ENCODE measurements at regions not wholly inside any gene's neighbourhood (a gene's known extent, or its start where the extent isn't known, plus 50 kb on each side); places are given as distances from the start of the nearest gene placed in this dataset.

GRCh38 chr5:116361171-116361967 lies 213.3 kb downstream of the SEMA6A start:
- no peak for DNase-seq

DNA sequence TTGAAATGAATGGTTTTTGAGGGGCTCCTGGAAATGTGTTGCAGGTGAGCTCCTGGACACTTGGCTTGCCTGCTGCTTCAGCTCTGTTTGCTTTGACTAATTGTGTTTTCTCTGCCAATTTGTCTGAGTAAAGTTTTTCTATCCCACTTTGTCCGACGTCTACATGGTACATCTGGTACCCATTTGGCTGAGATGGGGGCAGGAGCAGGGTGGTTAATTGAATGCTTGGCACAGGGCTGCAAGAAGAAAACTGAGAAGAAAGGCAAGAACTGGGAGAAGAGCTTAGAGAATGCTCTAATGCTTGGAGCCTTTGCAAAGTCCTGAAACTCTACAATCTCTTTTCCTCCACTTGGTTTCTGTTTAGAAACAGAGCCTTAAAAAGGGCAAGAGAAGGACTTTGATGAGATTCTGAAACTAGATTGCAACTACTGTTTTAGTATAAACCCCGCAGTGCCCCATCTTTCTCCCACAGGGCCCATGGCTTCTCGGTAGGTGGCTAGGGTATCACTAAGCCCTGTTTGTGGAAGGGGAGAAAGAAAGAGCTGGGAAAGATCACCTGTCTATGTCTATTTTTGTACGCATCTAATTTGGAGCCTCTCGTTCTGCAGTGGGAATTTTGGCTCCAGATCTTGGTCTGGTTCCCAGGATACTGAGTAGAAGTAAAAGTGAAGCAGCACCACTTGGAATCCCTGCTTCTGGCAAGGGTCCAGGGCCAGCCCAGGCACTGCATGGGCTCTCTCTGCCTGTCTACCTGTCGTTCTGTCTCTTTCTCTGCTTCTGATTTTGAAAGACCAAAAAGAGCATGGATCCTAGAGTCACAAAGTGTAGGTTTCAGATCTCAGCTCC lies 214.4 kb downstream of the SEMA6A start:
- peak; percentile 75 for DNase-seq

- DNase-seq = no peak
Observed at GRCh38 chr5:116359592-116359991, 215.0 kb downstream of the SEMA6A start.

- no peak for DNase-seq
Observed at GRCh38 chr5:116358911-116359418, 215.7 kb downstream of the SEMA6A start.

DNA sequence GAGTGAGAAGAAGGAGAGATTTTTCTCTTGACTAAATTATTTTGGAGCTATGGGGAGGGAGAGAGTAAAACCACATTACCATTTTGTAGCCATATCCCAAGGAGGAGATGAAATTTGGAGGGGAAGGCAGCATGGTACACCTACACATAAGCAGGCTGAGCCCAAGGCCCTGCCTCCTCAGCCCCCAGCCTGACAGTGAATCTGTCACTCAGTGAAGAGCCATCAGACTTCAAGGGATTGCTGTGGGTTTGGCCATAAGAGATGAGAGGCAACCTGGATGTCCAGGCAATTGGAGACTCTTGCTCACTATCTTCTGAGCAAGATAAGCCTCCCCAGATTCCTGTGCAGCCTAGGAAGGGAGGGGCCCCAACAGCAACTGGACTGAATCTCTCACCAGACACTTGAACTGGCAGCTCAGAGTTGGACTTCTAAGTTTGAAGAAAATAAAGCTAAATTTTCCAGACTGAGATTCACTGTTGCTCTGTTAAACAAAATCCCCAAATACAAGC lies 216.6 kb downstream of the SEMA6A start:
- DNase-seq = no peak

DNA sequence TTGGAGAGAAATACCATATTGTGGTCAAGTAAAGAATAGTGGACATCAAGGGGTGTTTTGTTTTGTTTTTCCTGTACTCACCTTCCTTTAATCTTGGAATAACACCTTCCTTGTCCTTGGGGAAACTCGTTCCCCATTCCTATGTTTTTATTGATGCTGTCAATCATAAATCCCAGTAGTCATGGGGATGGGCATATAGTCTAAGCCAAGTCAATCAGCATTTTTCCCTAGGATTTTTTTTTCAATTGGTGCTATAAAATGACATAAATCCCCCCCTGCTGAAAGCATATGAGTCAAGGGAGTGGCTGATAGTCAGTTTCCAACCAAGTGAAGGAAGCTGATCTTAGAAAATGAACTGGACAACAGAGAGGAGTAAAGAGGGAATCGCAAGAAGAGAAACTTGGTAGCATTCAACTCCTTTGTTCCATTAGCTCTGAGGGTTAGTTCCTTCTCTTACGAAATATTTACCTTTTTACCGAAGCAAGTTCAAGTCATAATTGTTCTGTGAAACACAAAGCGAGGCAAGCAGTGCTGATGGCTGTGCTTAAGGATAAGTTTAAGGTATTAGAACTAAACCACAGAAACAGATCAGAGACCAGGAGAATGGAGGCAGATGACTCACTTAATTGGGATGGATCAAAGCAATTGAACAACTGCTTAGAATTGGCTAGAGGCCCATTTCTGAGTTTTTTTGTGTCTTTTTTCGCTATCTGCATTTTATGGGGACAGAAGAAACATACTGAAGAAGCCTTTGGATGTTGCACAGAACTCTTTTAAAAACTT lies 218.6 kb downstream of the SEMA6A start:
- no peak for DNase-seq

GRCh38 chr5:116354699-116355098 lies 219.9 kb downstream of the SEMA6A start:
- no peak for DNase-seq

DNA sequence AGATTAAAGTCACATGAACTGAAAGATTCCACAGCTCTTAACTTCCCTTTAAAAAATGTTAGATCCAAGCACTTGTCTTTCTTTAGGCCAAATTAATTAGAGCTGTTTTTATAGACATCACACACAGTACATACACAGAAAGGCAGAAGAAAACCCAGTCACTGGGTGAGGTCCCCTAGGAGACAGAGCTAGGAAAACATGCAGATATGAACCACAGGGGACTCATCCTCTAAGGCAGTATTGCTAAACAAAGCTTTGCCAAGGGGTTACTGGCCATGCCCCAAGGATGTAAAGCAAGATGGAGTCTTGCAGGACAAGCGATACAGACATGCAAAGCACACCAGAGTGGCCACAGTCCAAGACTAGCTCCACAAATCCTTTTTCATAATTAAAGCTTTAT lies 227.0 kb downstream of the SEMA6A start:
- DNase-seq = no peak

DNA sequence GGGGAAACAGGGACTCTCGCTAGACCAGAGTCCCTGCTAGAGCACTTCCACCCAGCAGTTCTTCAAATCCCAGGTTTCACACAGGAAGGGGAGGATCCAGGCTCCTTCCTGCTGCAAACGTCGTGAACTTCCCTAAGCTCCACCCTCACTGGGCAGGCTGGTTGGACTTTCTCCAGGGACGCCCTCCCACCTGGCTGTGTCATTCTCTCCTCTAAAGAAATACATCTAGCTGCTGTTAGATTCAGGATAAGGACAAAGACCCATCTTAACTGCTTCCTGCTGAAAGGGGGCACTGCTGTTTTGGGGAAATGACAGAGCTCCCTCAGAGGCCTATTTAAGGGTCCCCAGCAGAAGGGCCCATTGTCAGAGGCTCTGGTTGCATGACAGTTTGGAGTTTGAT lies 230.7 kb downstream of the SEMA6A start:
- no peak for DNase-seq
